Vagina (tissue), 2 donors: ENCODE measurements at regions not wholly inside any gene's neighbourhood (a gene's known extent, or its start where the extent isn't known, plus 50 kb on each side); places are given as distances from the start of the nearest gene placed in this dataset.

Source experiments
- DNase-seq, 2 donors: peaks; one replicate each; pipeline ENCODE4 v3.0.0-alpha.2; 2017; ENCODE audit errors: extremely low spot score in 2 of 2
- H3K27ac ChIP-seq: fragments of 200-600 bp; sonication (generic); one replicate; pipeline ENCODE4 v1.5.1; 2019
- H3K27me3 ChIP-seq: fragments of 200-600 bp; sonication (generic); one replicate; pipeline ENCODE4 v1.5.1; 2019
- H3K36me3 ChIP-seq, 2 donors: fragments of 200-600 bp; sonication (generic); one replicate each; pipeline ENCODE4 v1.5.1; 2017 to 2019
- H3K4me1 ChIP-seq: fragments of 200-600 bp; sonication (generic); one replicate; pipeline ENCODE4 v1.5.1; 2019
- H3K4me3 ChIP-seq, 2 donors: fragments of 200-600 bp; sonication (generic); 1 replicate in 1 of 2; 2 replicates in 1 of 2; pipeline ENCODE4 v1.5.1; 2016 to 2019
- H3K9me3 ChIP-seq: fragments of 200-600 bp; sonication (generic); one replicate; pipeline ENCODE4 v1.5.1; 2019
- POLR2A ChIP-seq, 2 donors: fragments of 450-650 bp; IDR thresholded peaks; one replicate each; pipeline ENCODE4 v1.6.1; 2017; ENCODE audit warnings: antibody characterized with exemption in 2 of 2, mild to moderate bottlenecking in 2 of 2, moderate library complexity in 2 of 2
- POLR2AphosphoS5 ChIP-seq, 2 donors: sonication (generic); formaldehyde crosslinking; IDR thresholded peaks; one replicate each; pipeline ENCODE4 v1.9.0; 2017; ENCODE audit warnings: antibody characterized with exemption in 2 of 2, mild to moderate bottlenecking in 2 of 2, low read depth in 1 of 2; ENCODE audit not compliant: insufficient read depth in 1 of 2
- intact Hi-C: fragments of 100-400 bp; cut with DNase I; formaldehyde crosslinking; loops from one replicate; pipeline ENCODE4 v1.15.1; 2023
- TF ChIP-seq, protein P1 (sequence below), 3 experiments: fragments of 450-650 bp in 2 of 3; fragments of 200-600 bp in 1 of 3; sonication (generic) in 1 of 3; IDR thresholded peaks; one replicate each; pipeline ENCODE4 v1.5.1; 2017 to 2019; ENCODE audit warnings: antibody characterized with exemption in 3 of 3, mild to moderate bottlenecking in 2 of 3, moderate library complexity in 2 of 3

DNA sequence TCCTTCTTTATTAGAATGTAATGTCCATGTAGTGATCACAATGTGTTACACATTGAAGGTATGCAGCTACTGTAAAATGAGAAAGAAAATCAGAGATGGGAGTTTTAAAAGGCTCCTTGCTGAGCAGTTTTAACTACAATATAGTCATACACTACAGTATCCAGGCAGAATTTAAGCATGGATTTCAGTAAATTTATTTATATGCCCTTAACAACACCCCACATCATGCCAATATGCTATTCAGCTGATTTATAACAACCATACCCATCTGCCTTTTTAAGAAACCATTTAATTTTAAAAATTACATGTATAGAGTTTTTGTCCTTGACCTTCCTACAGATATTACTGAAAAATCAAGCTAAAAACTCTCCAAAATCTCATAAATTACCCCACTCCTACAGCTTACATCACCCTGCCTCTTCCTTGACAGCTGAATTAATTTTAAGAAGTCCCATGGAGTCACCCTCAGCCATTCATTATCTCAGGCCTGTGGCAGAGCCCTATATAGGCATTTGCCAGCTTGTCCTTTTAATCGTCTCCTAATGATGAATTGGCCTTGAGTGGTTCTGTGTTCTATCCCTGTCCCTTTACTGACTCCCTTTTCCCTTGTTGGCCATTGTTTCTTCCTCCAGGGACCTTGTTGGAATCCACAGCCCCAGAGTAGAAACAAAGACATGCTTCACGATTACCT is 797.6 kb upstream of the ARRDC4 start:
- no peaks in the 10 kb centered on the region for H3K9me3 ChIP-seq

DNA sequence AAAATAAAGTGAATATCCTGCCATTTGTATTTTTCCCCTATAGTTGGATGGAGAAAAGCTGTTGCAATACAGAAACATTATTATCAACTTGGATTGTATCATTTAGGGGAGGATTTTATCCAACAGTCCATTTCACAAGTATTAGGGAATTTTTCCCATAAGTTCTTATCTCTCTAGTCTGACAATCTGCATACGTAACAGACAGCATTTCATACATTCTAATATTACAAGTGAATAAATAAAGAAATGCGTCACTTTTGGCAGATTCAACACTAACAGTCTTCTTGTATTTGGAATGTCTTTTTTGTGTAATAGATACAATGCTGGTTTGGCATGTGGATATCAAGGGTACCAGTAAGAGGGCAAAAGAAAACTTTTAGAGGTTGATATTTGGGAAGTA is 795.3 kb upstream of the ARRDC4 start:
- H3K4me3 ChIP-seq = no peak overlapping the region
- H3K9me3 ChIP-seq = no peaks in the 10 kb centered on the region
- TF ChIP-seq, protein P1, sequence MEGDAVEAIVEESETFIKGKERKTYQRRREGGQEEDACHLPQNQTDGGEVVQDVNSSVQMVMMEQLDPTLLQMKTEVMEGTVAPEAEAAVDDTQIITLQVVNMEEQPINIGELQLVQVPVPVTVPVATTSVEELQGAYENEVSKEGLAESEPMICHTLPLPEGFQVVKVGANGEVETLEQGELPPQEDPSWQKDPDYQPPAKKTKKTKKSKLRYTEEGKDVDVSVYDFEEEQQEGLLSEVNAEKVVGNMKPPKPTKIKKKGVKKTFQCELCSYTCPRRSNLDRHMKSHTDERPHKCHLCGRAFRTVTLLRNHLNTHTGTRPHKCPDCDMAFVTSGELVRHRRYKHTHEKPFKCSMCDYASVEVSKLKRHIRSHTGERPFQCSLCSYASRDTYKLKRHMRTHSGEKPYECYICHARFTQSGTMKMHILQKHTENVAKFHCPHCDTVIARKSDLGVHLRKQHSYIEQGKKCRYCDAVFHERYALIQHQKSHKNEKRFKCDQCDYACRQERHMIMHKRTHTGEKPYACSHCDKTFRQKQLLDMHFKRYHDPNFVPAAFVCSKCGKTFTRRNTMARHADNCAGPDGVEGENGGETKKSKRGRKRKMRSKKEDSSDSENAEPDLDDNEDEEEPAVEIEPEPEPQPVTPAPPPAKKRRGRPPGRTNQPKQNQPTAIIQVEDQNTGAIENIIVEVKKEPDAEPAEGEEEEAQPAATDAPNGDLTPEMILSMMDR (IDR thresholded peaks at IDR 0.05) = no peak
- TF ChIP-seq POLR2AphosphoS5 (IDR thresholded peaks at IDR 0.05; ENCODE audit: insufficient read depth in 1 of 2, low read depth in 1 of 2) (no peak), POLR2A (IDR thresholded peaks at IDR 0.05) (no peak)
- no peaks in the 10 kb centered on the region for H3K27me3 ChIP-seq
- H3K27ac ChIP-seq = no peak overlapping the region
- H3K36me3 ChIP-seq = no peaks in the 10 kb centered on the region
- no peaks in the 10 kb centered on the region for H3K4me1 ChIP-seq
- intact Hi-C loops = no loop called here
- no peak for DNase-seq

More for the DNA sequence above, 797.6 kb upstream of the ARRDC4 start:
- no peak for DNase-seq
- Histone ChIP-seq H3K27me3 (no peaks in the 10 kb centered on the region), H3K4me1 (no peaks in the 10 kb centered on the region), H3K4me3 (no peak overlapping the region), H3K36me3 (no peaks in the 10 kb centered on the region), H3K27ac (no peak overlapping the region)
- TF ChIP-seq POLR2AphosphoS5 (IDR thresholded peaks at IDR 0.05; ENCODE audit: insufficient read depth in 1 of 2, low read depth in 1 of 2) (no peak), POLR2A (IDR thresholded peaks at IDR 0.05) (no peak)
- TF ChIP-seq, protein P1 (IDR thresholded peaks at IDR 0.05) = no peak
- intact Hi-C loops = no loop called here

DNA sequence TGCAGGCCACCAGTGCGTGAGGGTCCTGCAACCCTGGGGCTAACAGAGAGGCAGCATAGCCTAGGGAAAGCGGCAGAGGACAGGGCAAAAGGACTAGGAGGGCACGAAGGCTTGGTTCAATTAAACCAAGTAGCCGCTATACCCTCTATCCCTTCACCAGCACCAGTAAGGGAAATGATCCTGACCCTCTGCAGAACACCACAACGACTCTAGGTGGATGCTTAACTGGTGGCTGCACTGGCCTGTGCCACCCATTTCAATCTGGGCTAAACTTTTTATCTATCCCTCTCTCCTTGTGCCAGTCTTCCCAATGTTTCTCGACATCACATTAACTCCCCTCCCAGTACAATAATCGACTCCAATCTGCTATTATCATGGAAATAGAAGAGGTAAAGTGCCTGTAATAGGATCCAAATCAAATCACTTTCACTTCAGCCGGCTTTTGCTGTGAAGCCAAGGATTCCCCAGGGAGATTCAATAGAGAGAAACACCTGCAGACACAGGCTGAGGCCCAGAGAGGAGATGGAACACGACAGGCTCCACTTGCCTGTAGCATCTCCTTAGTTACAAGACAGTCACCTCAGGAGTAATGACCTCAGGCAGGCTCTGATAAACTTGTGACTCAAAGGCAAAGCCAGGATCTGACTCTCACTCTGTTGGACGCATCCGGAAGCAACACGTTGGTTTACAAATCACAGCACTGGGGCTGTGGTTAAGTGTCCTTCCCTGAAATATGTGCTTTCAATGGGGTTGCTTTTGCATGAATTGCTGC is 791.6 kb upstream of the ARRDC4 start:
- intact Hi-C loops = no loop called here
- DNase-seq = no peak
- no peaks in the 10 kb centered on the region for H3K4me1 ChIP-seq
- TF ChIP-seq POLR2A (IDR thresholded peaks at IDR 0.05) (no peak), POLR2AphosphoS5 (IDR thresholded peaks at IDR 0.05; ENCODE audit: insufficient read depth in 1 of 2, low read depth in 1 of 2) (no peak)
- TF ChIP-seq, protein P1 (IDR thresholded peaks at IDR 0.05) = no peak
- H3K27me3 ChIP-seq = no peaks in the 10 kb centered on the region
- no peaks in the 10 kb centered on the region for H3K36me3 ChIP-seq
- no peak overlapping the region for H3K27ac ChIP-seq
- H3K9me3 ChIP-seq = no peaks in the 10 kb centered on the region
- no peak overlapping the region for H3K4me3 ChIP-seq

DNA sequence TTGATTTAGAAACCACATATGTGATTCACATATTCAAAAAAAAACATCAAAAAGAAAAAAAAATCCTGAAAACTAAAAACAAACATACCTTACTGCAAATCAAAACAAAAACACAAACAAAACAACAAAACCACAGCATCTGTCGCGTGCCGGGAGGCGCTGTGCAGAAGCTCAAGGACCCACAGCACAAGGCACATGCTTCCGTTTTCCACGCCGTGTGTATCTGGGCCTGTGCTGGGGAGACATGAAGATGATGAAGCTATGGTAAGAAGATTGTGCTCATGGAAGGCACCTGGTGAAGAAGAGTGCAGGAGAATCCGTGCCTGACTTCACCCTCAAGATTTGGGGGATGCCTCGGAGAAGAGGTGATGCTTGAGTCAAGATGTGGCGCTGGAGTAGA is 788.9 kb upstream of the ARRDC4 start:
- intact Hi-C loops = no loop called here
- Histone ChIP-seq H3K27ac (no peak overlapping the region), H3K4me1 (no peaks in the 10 kb centered on the region)

More for the DNA sequence above, 788.9 kb upstream of the ARRDC4 start:
- Histone ChIP-seq H3K36me3 (no peaks in the 10 kb centered on the region), H3K27me3 (no peaks in the 10 kb centered on the region), H3K4me3 (no peak overlapping the region), H3K9me3 (no peaks in the 10 kb centered on the region)
- DNase-seq = no peak
- TF ChIP-seq, protein P1 (IDR thresholded peaks at IDR 0.05) = no peak
- TF ChIP-seq POLR2A (IDR thresholded peaks at IDR 0.05) (no peak), POLR2AphosphoS5 (IDR thresholded peaks at IDR 0.05; ENCODE audit: insufficient read depth in 1 of 2, low read depth in 1 of 2) (no peak)
